ENCODE measurements at regions not wholly inside any gene's neighbourhood (a gene's known extent, or its start where the extent isn't known, plus 50 kb on each side); places are given as distances from the start of the nearest gene placed in this dataset.
"Not testable (repeated sequence)": the region's sequence is repeated elsewhere in the genome, so short reads cannot be mapped to it uniquely, and the experiment has no call there.

GRCh38 chr15:21357056-21357455 is 83.2 kb downstream of the POTEB3 start:
- not testable (repeated sequence) for H3K27ac ChIP-seq (ENCODE audit: low read depth, low read length); H3K9me3 ChIP-seq (ENCODE audit: control insufficient read depth, insufficient read depth, low read length); H3K27me3 ChIP-seq (ENCODE audit: control insufficient read depth, insufficient read depth, low read length); H3K36me3 ChIP-seq (ENCODE audit: control insufficient read depth, insufficient read depth, low read length); H3K4me3 ChIP-seq (ENCODE audit: low read depth, low read length); H3K9ac ChIP-seq (ENCODE audit: low read depth, low read length); H3K4me1 ChIP-seq (ENCODE audit: control insufficient read depth, insufficient read depth, low read length)

- not testable (repeated sequence) for H3K9ac ChIP-seq (ENCODE audit: low read depth, low read length); H3K4me3 ChIP-seq (ENCODE audit: low read depth, low read length); H3K27me3 ChIP-seq (ENCODE audit: control insufficient read depth, insufficient read depth, low read length); H3K4me1 ChIP-seq (ENCODE audit: control insufficient read depth, insufficient read depth, low read length); H3K27ac ChIP-seq (ENCODE audit: low read depth, low read length); H3K9me3 ChIP-seq (ENCODE audit: control insufficient read depth, insufficient read depth, low read length); H3K36me3 ChIP-seq (ENCODE audit: control insufficient read depth, insufficient read depth, low read length)
Measured at GRCh38 chr15:21355944-21356343, 84.4 kb downstream of the POTEB3 start.

- H3K9ac ChIP-seq (ENCODE audit: low read depth, low read length); H3K9me3 ChIP-seq (ENCODE audit: control insufficient read depth, insufficient read depth, low read length); H3K27me3 ChIP-seq (ENCODE audit: control insufficient read depth, insufficient read depth, low read length); H3K36me3 ChIP-seq (ENCODE audit: control insufficient read depth, insufficient read depth, low read length); H3K4me1 ChIP-seq (ENCODE audit: control insufficient read depth, insufficient read depth, low read length); H3K27ac ChIP-seq (ENCODE audit: low read depth, low read length); H3K4me3 ChIP-seq (ENCODE audit: low read depth, low read length): not testable (repeated sequence)
Measured at GRCh38 chr15:21354597-21354996, 85.7 kb downstream of the POTEB3 start.

GRCh38 chr15:21352670-21353318 is 87.5 kb downstream of the POTEB3 start:
- H3K9me3 ChIP-seq (ENCODE audit: control insufficient read depth, insufficient read depth, low read length); H3K9ac ChIP-seq (ENCODE audit: low read depth, low read length); H3K4me1 ChIP-seq (ENCODE audit: control insufficient read depth, insufficient read depth, low read length); H3K27ac ChIP-seq (ENCODE audit: low read depth, low read length); H3K4me3 ChIP-seq (ENCODE audit: low read depth, low read length); H3K36me3 ChIP-seq (ENCODE audit: control insufficient read depth, insufficient read depth, low read length); H3K27me3 ChIP-seq (ENCODE audit: control insufficient read depth, insufficient read depth, low read length): not testable (repeated sequence)

GRCh38 chr15:21344960-21345359 is 95.3 kb downstream of the POTEB3 start:
- H3K27me3 ChIP-seq (ENCODE audit: control insufficient read depth, insufficient read depth, low read length); H3K9ac ChIP-seq (ENCODE audit: low read depth, low read length); H3K9me3 ChIP-seq (ENCODE audit: control insufficient read depth, insufficient read depth, low read length); H3K4me3 ChIP-seq (ENCODE audit: low read depth, low read length); H3K4me1 ChIP-seq (ENCODE audit: control insufficient read depth, insufficient read depth, low read length); H3K36me3 ChIP-seq (ENCODE audit: control insufficient read depth, insufficient read depth, low read length); H3K27ac ChIP-seq (ENCODE audit: low read depth, low read length): not testable (repeated sequence)

GRCh38 chr15:21344500-21344899 is 95.8 kb downstream of the POTEB3 start:
- not testable (repeated sequence) for H3K9me3 ChIP-seq (ENCODE audit: control insufficient read depth, insufficient read depth, low read length); H3K27me3 ChIP-seq (ENCODE audit: control insufficient read depth, insufficient read depth, low read length); H3K36me3 ChIP-seq (ENCODE audit: control insufficient read depth, insufficient read depth, low read length); H3K27ac ChIP-seq (ENCODE audit: low read depth, low read length); H3K4me3 ChIP-seq (ENCODE audit: low read depth, low read length); H3K9ac ChIP-seq (ENCODE audit: low read depth, low read length); H3K4me1 ChIP-seq (ENCODE audit: control insufficient read depth, insufficient read depth, low read length)

- not testable (repeated sequence) for H3K36me3 ChIP-seq (ENCODE audit: control insufficient read depth, insufficient read depth, low read length); H3K9me3 ChIP-seq (ENCODE audit: control insufficient read depth, insufficient read depth, low read length); H3K4me1 ChIP-seq (ENCODE audit: control insufficient read depth, insufficient read depth, low read length); H3K9ac ChIP-seq (ENCODE audit: low read depth, low read length); H3K27me3 ChIP-seq (ENCODE audit: control insufficient read depth, insufficient read depth, low read length); H3K4me3 ChIP-seq (ENCODE audit: low read depth, low read length); H3K27ac ChIP-seq (ENCODE audit: low read depth, low read length)
Measured at GRCh38 chr15:21337028-21337427, 103.3 kb downstream of the POTEB3 start.

GRCh38 chr15:21324720-21325460 is 115.4 kb downstream of the POTEB3 start:
- H3K9ac ChIP-seq (ENCODE audit: low read depth, low read length); H3K36me3 ChIP-seq (ENCODE audit: control insufficient read depth, insufficient read depth, low read length); H3K27me3 ChIP-seq (ENCODE audit: control insufficient read depth, insufficient read depth, low read length); H3K27ac ChIP-seq (ENCODE audit: low read depth, low read length); H3K4me1 ChIP-seq (ENCODE audit: control insufficient read depth, insufficient read depth, low read length); H3K9me3 ChIP-seq (ENCODE audit: control insufficient read depth, insufficient read depth, low read length); H3K4me3 ChIP-seq (ENCODE audit: low read depth, low read length): not testable (repeated sequence)

GRCh38 chr15:21284353-21284752 is 155.9 kb downstream of the POTEB3 start:
- H3K4me3 ChIP-seq (ENCODE audit: low read depth, low read length); H3K27me3 ChIP-seq (ENCODE audit: control insufficient read depth, insufficient read depth, low read length); H3K9ac ChIP-seq (ENCODE audit: low read depth, low read length); H3K27ac ChIP-seq (ENCODE audit: low read depth, low read length); H3K9me3 ChIP-seq (ENCODE audit: control insufficient read depth, insufficient read depth, low read length); H3K4me1 ChIP-seq (ENCODE audit: control insufficient read depth, insufficient read depth, low read length); H3K36me3 ChIP-seq (ENCODE audit: control insufficient read depth, insufficient read depth, low read length): not testable (repeated sequence)

GRCh38 chr15:21283210-21283609 is 157.1 kb downstream of the POTEB3 start:
- not testable (repeated sequence) for H3K4me1 ChIP-seq (ENCODE audit: control insufficient read depth, insufficient read depth, low read length); H3K9me3 ChIP-seq (ENCODE audit: control insufficient read depth, insufficient read depth, low read length); H3K4me3 ChIP-seq (ENCODE audit: low read depth, low read length); H3K27ac ChIP-seq (ENCODE audit: low read depth, low read length); H3K9ac ChIP-seq (ENCODE audit: low read depth, low read length); H3K36me3 ChIP-seq (ENCODE audit: control insufficient read depth, insufficient read depth, low read length); H3K27me3 ChIP-seq (ENCODE audit: control insufficient read depth, insufficient read depth, low read length)

- H3K27ac ChIP-seq (ENCODE audit: low read depth, low read length): not testable (repeated sequence)
Measured at GRCh38 chr15:21280272-21280671, 160.0 kb downstream of the POTEB3 start.

More at GRCh38 chr15:21280272-21280671, 160.0 kb downstream of the POTEB3 start:
- H3K36me3 ChIP-seq (ENCODE audit: control insufficient read depth, insufficient read depth, low read length); H3K9me3 ChIP-seq (ENCODE audit: control insufficient read depth, insufficient read depth, low read length); H3K4me3 ChIP-seq (ENCODE audit: low read depth, low read length); H3K27me3 ChIP-seq (ENCODE audit: control insufficient read depth, insufficient read depth, low read length); H3K9ac ChIP-seq (ENCODE audit: low read depth, low read length); H3K4me1 ChIP-seq (ENCODE audit: control insufficient read depth, insufficient read depth, low read length): not testable (repeated sequence)
